ENCODE measurements at regions not wholly inside any gene's neighbourhood (a gene's known extent, or its start where the extent isn't known, plus 50 kb on each side); places are given as distances from the start of the nearest gene placed in this dataset.

DNA sequence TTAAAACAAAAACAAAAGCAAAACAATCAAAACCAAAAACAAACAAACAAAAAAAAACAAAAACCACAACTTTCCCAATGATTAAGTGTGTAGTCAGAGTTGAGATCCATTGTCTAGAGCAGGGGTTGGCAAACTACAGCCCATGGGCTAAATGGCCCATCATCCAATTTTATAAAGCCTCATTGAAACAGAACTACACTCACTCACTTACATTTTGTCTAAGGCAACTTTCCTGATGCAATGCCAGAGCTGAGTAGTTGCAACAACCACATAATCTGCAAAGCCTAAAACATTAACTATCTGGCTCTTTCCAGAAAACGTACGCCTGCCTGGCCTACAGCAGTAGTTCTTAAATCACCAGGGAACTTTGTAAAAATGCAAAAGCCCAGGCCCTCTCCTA, 124.1 kb downstream of the SOX9 start:
- DNase-seq = no peak
- no peaks in the 10 kb centered on the region for H3K27me3 Mint-ChIP-seq (ENCODE audit: low read depth)
- H3K27ac Mint-ChIP-seq = no peak overlapping the region
- no peak overlapping the region for H3K4me3 Mint-ChIP-seq
- peaks cover 3 to 4% of the 10 kb centered on the region in 2 donors for H3K36me3 Mint-ChIP-seq (ENCODE audit: insufficient read depth in 2 of 2)
- no peaks in the 10 kb centered on the region for H3K4me1 Mint-ChIP-seq (ENCODE audit: low read depth)
- H3K9me3 Mint-ChIP-seq = peaks cover 5 to 9% of the 10 kb centered on the region in 2 donors
- no peak for ATAC-seq (replicated peaks in 1 of 2)

DNA sequence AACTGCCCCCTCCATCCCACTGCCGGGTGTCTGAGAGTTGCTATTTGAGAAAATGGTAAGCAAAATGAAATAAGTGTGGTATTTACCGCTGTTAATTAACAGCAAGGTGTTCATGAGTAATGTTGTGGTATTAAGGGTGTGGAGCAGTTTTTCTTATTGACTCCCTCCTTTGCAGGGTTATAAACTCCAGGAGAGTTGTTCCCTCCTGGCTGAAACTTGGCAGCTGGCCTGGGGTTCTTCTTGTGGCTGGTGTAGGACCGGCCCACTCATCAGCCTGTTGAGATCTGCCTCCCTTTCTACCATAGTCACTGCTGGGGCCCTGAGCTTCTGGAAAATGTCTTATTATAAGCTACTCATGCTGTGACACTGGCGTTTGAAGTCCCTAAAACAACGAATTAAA, 128.6 kb downstream of the SOX9 start:
- Mint-ChIP-seq H3K27ac (no peak overlapping the region), H3K4me3 (no peak overlapping the region), H3K9me3 (peaks cover under 1 to 5% of the 10 kb centered on the region in 2 donors), H3K27me3 (ENCODE audit: low read depth) (no peaks in the 10 kb centered on the region), H3K4me1 (ENCODE audit: low read depth) (no peaks in the 10 kb centered on the region), H3K36me3 (ENCODE audit: insufficient read depth in 2 of 2) (peaks cover 0 to under 1% of the 10 kb centered on the region in 2 donors)
- no peak for DNase-seq
- ATAC-seq (replicated peaks in 1 of 2) = no peak

DNA sequence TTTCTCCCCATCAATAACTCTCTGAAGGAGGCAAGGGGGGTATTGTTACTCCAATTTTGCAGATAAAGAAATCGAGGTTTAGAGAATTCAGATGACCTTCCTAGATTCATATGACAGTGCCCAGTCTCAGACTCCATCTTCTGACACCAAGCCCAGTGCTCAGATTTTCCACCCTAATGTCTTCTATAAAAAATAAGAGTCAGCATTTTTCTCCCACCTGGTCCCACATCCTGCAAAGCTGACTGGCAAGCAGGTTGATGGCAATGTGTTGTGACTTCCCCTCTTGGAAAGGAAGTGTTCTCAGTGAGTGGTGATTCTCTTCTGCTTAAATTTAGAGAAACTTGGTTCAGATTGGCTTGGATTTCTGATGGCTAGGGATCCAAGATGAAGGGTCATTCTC, 129.4 kb downstream of the SOX9 start:
- Mint-ChIP-seq H3K9me3 (peaks cover 0 to 7% of the 10 kb centered on the region in 2 donors), H3K4me3 (no peak overlapping the region), H3K36me3 (ENCODE audit: insufficient read depth in 2 of 2) (no peaks in the 10 kb centered on the region), H3K27ac (no peak overlapping the region), H3K4me1 (ENCODE audit: low read depth) (no peaks in the 10 kb centered on the region), H3K27me3 (ENCODE audit: low read depth) (no peaks in the 10 kb centered on the region)
- no peak for DNase-seq
- no peak for ATAC-seq (replicated peaks in 1 of 2)

DNA sequence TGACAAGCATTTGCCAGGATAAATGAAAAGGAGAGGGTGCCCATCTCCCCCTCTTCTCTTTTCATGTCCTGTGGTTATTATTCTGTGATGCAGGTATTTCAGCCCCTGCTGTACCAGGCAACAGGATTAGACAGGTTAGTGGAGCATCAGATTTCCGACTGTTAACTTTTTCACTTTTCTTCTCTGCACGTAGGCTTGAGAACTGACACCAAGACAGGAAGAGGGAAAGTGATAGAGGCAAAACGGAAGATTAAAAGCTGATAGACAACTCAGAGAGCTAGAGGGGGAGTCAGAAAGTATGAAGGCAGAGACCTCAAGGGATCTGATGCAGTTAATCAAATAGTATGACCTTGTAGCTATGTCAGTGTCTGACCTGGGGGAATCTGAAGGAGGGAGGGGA, 132.8 kb downstream of the SOX9 start:
- no peaks in the 10 kb centered on the region for H3K27me3 Mint-ChIP-seq (ENCODE audit: low read depth)
- H3K27ac Mint-ChIP-seq = no peak overlapping the region
- H3K9me3 Mint-ChIP-seq = peaks cover 0 to 10% of the 10 kb centered on the region in 2 donors
- ATAC-seq (replicated peaks in 1 of 2) (no peak), DNase-seq (no peak)
- no peak overlapping the region for H3K4me3 Mint-ChIP-seq
- H3K36me3 Mint-ChIP-seq (ENCODE audit: insufficient read depth in 2 of 2) = peaks cover 0 to 3% of the 10 kb centered on the region in 2 donors
- no peaks in the 10 kb centered on the region for H3K4me1 Mint-ChIP-seq (ENCODE audit: low read depth)

DNA sequence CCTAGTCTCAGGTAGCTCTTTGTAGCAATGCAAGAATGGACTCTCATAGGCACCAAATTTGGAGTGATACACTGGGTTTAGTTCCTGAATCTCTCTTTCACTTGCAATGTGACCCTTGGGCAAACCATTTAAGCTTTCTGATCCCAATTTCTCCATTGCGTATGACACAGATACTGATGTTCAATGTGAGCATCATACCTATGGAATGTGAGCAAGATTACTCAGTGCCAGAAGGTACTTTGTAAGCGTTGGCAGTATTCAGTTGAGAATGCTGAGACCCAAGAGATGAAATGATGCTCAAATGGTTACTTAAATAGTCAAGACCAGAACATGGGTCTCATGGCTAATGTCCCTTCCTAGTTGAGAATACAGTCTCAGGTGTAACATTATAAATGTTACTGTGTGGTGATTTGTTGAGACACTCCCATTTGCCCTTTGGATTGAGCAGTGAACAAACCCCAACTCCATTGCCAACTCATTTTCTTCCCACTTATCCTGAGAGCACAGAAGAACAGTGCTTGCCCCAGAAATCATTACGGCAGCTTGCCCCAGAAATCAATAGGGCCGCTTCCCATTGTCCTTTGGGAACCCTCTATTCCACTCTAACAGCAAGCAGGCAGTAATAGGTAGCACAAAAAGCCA, 134.1 kb downstream of the SOX9 start:
- H3K4me1 Mint-ChIP-seq (ENCODE audit: low read depth) = no peaks in the 10 kb centered on the region
- DNase-seq (no peak), ATAC-seq (replicated peaks in 1 of 2) (no peak)
- no peak overlapping the region for H3K27ac Mint-ChIP-seq
- H3K36me3 Mint-ChIP-seq (ENCODE audit: insufficient read depth in 2 of 2) = peaks cover 0 to 3% of the 10 kb centered on the region in 2 donors
- H3K27me3 Mint-ChIP-seq (ENCODE audit: low read depth) = no peaks in the 10 kb centered on the region
- peaks cover 0 to 8% of the 10 kb centered on the region in 2 donors for H3K9me3 Mint-ChIP-seq
- no peak overlapping the region for H3K4me3 Mint-ChIP-seq

DNA sequence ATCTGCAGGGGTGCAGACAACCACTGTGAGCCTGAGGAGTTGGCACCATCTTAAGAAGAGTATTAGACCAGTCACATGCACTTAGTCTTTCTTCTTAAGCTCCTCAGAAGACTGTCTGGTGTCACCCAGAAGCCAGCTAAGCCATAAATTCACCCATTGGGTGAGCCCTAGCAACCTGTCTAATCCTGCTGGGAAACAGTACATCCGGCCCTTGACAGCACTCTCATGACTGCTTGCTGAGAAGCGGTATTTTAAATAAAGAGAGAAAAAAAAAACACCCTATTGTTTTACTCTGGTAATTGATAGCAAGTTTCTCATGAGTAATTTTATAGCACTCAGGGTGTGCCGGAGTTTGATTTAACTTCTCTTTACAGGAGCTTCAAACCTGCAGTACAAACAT, 134.7 kb downstream of the SOX9 start:
- Mint-ChIP-seq H3K36me3 (ENCODE audit: insufficient read depth in 2 of 2) (peaks cover 0 to 3% of the 10 kb centered on the region in 2 donors), H3K27me3 (ENCODE audit: low read depth) (no peaks in the 10 kb centered on the region), H3K4me3 (no peak overlapping the region), H3K4me1 (ENCODE audit: low read depth) (no peaks in the 10 kb centered on the region), H3K9me3 (peaks cover 0 to 8% of the 10 kb centered on the region in 2 donors), H3K27ac (no peak overlapping the region)
- DNase-seq = no peak
- ATAC-seq (replicated peaks in 1 of 2) = no peak

DNA sequence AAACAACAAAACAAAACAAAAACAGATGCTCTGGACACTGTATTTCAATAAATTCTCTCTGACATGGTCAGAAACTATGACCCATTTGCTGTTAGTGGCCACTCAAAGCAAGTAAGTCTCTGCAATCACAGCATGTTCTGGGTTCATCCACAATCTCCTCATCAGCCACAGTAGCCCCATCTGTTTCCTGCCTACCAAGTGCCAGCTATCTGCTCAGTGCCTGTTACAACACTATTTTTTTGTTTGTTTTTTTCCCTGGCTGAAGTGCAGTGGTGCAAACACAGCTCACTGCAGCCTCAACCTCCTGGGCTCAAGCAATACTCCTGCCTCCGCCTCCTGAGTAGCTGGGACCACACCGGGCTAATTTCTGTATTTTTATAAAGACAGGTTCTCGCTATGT, 137.9 kb downstream of the SOX9 start:
- H3K27ac Mint-ChIP-seq = no peak overlapping the region
- no peak overlapping the region for H3K4me3 Mint-ChIP-seq
- no peaks in the 10 kb centered on the region for H3K4me1 Mint-ChIP-seq (ENCODE audit: low read depth)
- peaks cover 5 to 8% of the 10 kb centered on the region in 2 donors for H3K9me3 Mint-ChIP-seq
- no peak for DNase-seq
- no peaks in the 10 kb centered on the region for H3K27me3 Mint-ChIP-seq (ENCODE audit: low read depth)
- H3K36me3 Mint-ChIP-seq (ENCODE audit: insufficient read depth in 2 of 2) = peaks cover 0 to 3% of the 10 kb centered on the region in 2 donors
- no peak for ATAC-seq (replicated peaks in 1 of 2)

DNA sequence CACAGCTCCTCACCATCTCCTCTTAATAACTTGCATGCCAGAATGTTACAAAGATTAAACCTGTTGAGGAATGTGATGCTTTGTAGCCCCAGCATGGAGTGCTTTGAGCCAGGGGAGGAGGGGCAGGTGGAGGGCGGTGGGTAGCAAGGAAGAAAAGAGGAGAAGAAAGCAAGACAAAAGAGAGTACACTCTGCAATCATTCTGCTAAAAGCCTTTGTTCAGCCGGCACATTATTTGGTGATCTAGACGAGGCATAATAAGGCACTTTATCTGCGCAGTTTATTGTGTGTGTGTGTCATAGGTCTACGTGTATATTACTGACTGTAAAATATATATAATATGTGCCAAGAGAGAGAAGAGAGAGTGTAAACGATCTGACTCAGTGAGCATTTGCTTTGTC, 139.1 kb downstream of the SOX9 start:
- ATAC-seq (replicated peaks in 1 of 2) (no peak), DNase-seq (no peak)
- Mint-ChIP-seq H3K4me1 (ENCODE audit: low read depth) (no peaks in the 10 kb centered on the region), H3K36me3 (ENCODE audit: insufficient read depth in 2 of 2) (peaks cover 0 to 3% of the 10 kb centered on the region in 2 donors), H3K4me3 (no peak overlapping the region), H3K27me3 (ENCODE audit: low read depth) (no peaks in the 10 kb centered on the region), H3K9me3 (peaks cover 4 to 5% of the 10 kb centered on the region in 2 donors), H3K27ac (no peak overlapping the region)

DNA sequence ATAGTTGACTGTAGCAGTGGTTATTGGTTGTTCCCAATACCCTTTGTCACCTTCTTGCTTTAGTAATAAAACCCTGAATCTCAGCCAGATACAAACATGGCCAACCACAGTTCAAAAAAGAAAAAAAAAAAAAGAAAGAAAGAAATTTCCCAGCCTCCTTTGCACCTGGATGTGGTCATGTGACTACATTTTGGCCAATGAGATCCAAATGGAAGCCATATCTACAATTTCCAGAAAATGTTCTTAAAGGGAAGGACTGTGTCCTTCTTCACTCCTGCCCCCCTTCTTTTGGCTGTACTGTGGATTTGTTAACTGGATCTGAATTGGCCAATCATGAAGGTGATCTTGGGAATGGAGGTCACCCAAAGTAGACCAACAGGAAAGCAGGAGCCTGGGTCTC, 141.9 kb downstream of the SOX9 start:
- H3K27me3 Mint-ChIP-seq (ENCODE audit: low read depth) = peaks cover 12% of the 10 kb centered on the region

DNA sequence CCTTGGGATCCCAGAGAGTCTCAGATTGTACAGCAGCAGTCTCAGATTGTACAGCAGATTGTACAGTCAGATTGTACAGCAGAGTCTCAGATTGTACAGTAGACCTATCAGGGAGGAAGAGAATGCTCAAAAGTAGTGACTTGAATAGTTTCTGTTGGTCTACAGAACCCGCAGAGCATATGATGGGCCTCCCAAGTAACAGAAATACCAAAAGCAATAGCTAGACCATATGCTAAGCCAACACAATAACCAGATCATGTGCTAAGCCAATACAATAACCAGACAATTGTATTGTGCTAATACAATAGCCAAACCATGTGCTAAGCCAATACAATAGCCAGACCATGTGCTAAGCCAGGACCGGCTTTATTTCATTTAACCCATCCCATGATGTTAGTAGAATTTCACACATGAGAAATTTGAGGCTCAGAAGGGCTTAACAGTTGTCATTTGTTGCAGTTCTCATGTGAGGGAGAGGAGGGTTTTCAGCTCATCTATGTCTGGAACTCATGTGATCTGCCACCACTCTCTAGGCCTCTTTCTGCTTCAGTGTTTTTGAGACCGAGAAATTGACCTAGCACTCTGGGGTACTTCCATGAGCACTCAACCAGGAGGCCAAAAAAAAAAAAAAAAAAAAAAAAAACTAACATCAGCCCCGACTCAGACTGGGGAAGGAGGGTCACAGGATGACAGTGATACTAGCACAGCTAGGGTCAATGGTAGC, 144.0 kb downstream of the SOX9 start:
- H3K9me3 Mint-ChIP-seq = peaks cover 5% of the 10 kb centered on the region in 2 donors
- DNase-seq (no peak), ATAC-seq (replicated peaks in 1 of 2) (no peak)
- H3K27ac Mint-ChIP-seq = no peak overlapping the region
- peaks cover 12% of the 10 kb centered on the region for H3K27me3 Mint-ChIP-seq (ENCODE audit: low read depth)
- H3K4me3 Mint-ChIP-seq = no peak overlapping the region
- no peaks in the 10 kb centered on the region for H3K4me1 Mint-ChIP-seq (ENCODE audit: low read depth)
- no peaks in the 10 kb centered on the region for H3K36me3 Mint-ChIP-seq (ENCODE audit: insufficient read depth in 2 of 2)

More for the DNA sequence above, 141.9 kb downstream of the SOX9 start:
- Mint-ChIP-seq H3K27ac (no peak overlapping the region), H3K4me1 (ENCODE audit: low read depth) (no peaks in the 10 kb centered on the region), H3K9me3 (peaks cover 4 to 5% of the 10 kb centered on the region in 2 donors), H3K4me3 (no peak overlapping the region), H3K36me3 (ENCODE audit: insufficient read depth in 2 of 2) (peaks cover 0 to 3% of the 10 kb centered on the region in 2 donors)
- no peak for DNase-seq
- ATAC-seq (replicated peaks in 1 of 2) = no peak

DNA sequence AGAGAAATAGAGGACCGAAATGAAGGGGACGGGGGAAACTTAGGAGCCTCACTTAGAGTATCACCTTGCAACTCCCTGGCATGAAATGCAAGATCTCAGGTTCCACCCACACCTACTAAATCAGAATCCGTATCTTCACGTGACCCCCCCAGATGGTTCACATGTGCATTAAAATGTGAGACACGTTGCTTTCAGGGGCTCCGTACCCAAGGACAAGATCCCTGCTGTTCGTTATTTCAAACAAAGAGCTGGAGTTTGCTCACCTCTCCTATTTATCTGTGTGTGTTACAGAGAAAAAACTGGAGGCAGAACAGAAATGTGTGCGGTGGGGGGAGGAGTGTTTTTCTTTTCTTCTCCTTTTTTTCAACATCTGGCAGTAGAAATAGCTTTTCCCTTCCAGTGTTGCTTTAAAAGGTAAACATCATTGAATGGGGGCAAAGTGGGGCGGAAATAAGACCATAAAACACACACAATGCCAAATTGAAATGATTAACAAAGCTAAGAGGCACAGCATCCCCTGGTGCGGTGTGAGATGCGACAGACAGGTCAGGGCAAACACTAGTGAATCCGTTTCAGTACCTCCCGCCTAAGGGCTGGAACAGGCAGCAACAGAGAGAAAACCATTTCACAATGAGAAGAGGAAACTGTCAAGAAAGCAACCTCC, 145.4 kb downstream of the SOX9 start:
- H3K4me3 Mint-ChIP-seq = no peak overlapping the region
- H3K4me1 Mint-ChIP-seq (ENCODE audit: low read depth) = no peaks in the 10 kb centered on the region
- no peak overlapping the region for H3K27ac Mint-ChIP-seq
- peaks cover 12% of the 10 kb centered on the region for H3K27me3 Mint-ChIP-seq (ENCODE audit: low read depth)
- H3K9me3 Mint-ChIP-seq = peaks cover 3 to 5% of the 10 kb centered on the region in 2 donors
- no peak for ATAC-seq (replicated peaks in 1 of 2)
- H3K36me3 Mint-ChIP-seq (ENCODE audit: insufficient read depth in 2 of 2) = no peaks in the 10 kb centered on the region
- DNase-seq = no peak

DNA sequence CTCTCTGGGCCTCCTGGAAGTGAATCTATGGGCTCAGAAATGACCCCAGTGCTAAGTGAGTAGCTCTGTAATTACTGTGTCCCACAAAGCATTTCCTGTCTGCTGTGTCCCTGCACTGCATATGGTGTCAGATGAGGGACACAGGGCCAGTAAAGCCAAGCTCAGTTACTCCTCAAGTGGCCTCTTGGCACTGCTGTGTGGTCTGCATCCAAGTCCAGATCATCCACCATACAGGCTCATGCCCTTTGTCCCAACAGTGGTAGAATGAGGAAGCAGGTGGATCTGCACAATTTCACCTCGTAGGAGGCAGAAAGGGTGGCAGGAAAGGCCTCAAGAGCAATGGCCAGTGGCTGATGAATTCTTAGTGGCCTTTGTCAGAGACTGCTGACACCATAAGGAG, 146.8 kb downstream of the SOX9 start:
- DNase-seq = no peak
- Mint-ChIP-seq H3K36me3 (ENCODE audit: insufficient read depth in 2 of 2) (no peaks in the 10 kb centered on the region), H3K27ac (no peak overlapping the region), H3K4me1 (ENCODE audit: low read depth) (no peaks in the 10 kb centered on the region), H3K9me3 (peaks cover 0 to 5% of the 10 kb centered on the region in 2 donors), H3K27me3 (ENCODE audit: low read depth) (peaks cover 12% of the 10 kb centered on the region), H3K4me3 (no peak overlapping the region)
- ATAC-seq (replicated peaks in 1 of 2) = no peak

DNA sequence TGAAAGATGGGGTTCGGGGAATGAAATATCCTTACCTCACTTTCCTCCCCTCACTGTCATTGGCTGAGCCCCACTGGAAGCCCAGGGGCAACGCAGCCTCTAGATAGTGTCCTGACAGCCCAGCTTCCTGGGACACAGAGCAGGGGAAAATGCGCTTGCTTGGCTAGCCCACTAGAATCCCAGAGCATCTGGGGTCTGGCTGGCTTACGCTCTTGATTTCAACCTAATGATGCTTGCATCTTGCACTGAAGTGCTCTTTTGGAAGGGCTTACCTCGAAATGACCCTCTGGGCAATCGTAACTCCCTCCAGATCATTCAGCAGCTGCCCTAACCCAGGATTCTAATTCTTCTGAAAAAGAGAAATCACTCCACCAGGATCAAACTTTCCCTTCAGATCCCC, 147.6 kb downstream of the SOX9 start:
- no peak for DNase-seq
- Mint-ChIP-seq H3K4me3 (no peak overlapping the region), H3K9me3 (peaks cover 0 to 5% of the 10 kb centered on the region in 2 donors), H3K27me3 (ENCODE audit: low read depth) (peaks cover 12% of the 10 kb centered on the region), H3K27ac (no peak overlapping the region), H3K36me3 (ENCODE audit: insufficient read depth in 2 of 2) (no peaks in the 10 kb centered on the region), H3K4me1 (ENCODE audit: low read depth) (no peaks in the 10 kb centered on the region)
- no peak for ATAC-seq (replicated peaks in 1 of 2)
